Sigmoid colon (tissue), 4 donors: ENCODE measurements at regions not wholly inside any gene's neighbourhood (a gene's known extent, or its start where the extent isn't known, plus 50 kb on each side); places are given as distances from the start of the nearest gene placed in this dataset.

Experiments
- CTCF ChIP-seq, 4 experiments: fragments of 450-650 bp in 3 of 4; fragments of 200-600 bp in 1 of 4; IDR thresholded peaks; one replicate each; pipeline ENCODE4 v1.5.1; 2016 to 2019; ENCODE audit warnings: antibody characterized with exemption in 4 of 4, mild to moderate bottlenecking in 3 of 4, moderate library complexity in 2 of 4
- EP300 ChIP-seq, 4 donors: sonication (generic); formaldehyde crosslinking; IDR thresholded peaks; one replicate each; pipeline ENCODE4 v1.6.1; 2017; ENCODE audit warnings: antibody characterized with exemption in 4 of 4
- POLR2A ChIP-seq, 2 donors: fragments of 450-650 bp; IDR thresholded peaks; one replicate each; pipeline ENCODE4 v1.6.1; 2016; ENCODE audit warnings: antibody characterized with exemption in 2 of 2, mild to moderate bottlenecking in 2 of 2, moderate library complexity in 2 of 2

DNA sequence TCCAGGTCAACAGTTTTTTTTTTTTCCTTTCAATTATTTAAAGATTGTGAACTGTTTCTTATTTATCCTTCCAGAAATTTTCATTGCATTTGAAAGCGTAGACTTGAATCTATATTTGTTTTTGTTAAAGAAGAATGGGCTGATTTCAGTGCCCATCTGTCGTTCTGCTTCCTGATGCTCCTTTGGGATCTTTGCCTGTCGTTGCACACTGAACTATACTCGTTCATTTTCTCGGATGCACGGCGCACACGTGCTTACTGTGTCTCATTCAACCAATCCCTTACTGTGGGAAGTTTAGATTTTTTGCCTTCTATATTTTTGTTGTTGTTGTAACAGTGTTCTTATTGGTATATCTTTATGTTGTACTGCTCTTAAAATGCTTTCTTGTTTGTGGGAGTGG is 149.7 kb downstream of the VAPA start:
- TF ChIP-seq CTCF (IDR thresholded peaks at IDR 0.05) (no peak), EP300 (IDR thresholded peaks at IDR 0.05) (no peak), POLR2A (IDR thresholded peaks at IDR 0.05) (no peak)
